ENCODE measurements at regions not wholly inside any gene's neighbourhood (a gene's known extent, or its start where the extent isn't known, plus 50 kb on each side); places are given as distances from the start of the nearest gene placed in this dataset.

DNA sequence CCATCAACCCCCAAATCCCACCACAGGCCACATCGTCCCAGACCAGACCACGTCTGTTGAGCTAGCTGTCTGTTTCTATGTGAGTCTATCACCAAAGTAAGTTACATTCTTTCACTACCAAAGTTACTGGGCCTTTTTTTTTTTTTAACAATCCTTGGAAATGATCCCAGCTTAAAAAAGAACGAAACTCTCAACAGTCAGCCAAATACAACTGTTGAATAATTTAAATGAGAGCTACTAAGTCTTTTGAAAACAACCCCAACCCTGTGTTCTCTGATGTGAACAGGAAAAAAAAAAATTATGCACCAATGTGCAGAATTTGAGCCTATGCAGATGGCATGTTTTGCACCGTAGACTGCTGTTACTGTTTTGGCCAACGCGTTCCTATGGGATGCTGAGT is 134.0 kb upstream of the ETS2 start:
- H3K4me1 ChIP-seq (replicated peaks in 1 of 2; ENCODE audit: control insufficient read depth in 2 of 2, insufficient read depth in 2 of 2, low read length in 2 of 2): no peaks in the 10 kb centered on the region
- intact Hi-C loops (cut with micrococcal nuclease) (no loop called here), in situ Hi-C loops (cut with MboI) (no loop called here)
- H3K27ac ChIP-seq (ENCODE audit: extremely low read depth, low read depth, low read length): no peak overlapping the region
- CTCF ChIA-PET (ENCODE audit: low intra/inter-chr PET ratio): no interaction called here
- no peak for TF ChIP-seq ZC3H4 (CRISPR knock-in tag; IDR thresholded peaks at IDR 0.05; ENCODE audit: borderline replicate concordance)
- no peak for TF ChIP-seq TAF7 (tag; IDR thresholded peaks at IDR 0.05)
- no peak for TF ChIP-seq BRD4 (IDR thresholded peaks at IDR 0.05)
- no peak for TF ChIP-seq PYGO2 (tag; IDR thresholded peaks at IDR 0.05)
- TF ChIP-seq, protein P1, sequence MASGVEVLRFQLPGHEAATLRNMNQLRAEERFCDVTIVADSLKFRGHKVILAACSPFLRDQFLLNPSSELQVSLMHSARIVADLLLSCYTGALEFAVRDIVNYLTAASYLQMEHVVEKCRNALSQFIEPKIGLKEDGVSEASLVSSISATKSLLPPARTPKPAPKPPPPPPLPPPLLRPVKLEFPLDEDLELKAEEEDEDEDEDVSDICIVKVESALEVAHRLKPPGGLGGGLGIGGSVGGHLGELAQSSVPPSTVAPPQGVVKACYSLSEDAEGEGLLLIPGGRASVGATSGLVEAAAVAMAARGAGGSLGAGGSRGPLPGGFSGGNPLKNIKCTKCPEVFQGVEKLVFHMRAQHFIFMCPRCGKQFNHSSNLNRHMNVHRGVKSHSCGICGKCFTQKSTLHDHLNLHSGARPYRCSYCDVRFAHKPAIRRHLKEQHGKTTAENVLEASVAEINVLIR (CRISPR knock-in tag; IDR thresholded peaks at IDR 0.05): no peak
- no peak for TF ChIP-seq FOXA1 (IDR thresholded peaks at IDR 0.05; ENCODE audit: borderline replicate concordance)
- no peak for TF ChIP-seq XRCC5 (IDR thresholded peaks at IDR 0.05; ENCODE audit: low read depth, low read length)
- TF ChIP-seq TOE1 (IDR thresholded peaks at IDR 0.05; ENCODE audit: borderline replicate concordance): no peak
- TF ChIP-seq TOE1 (CRISPR knock-in tag; IDR thresholded peaks at IDR 0.05; ENCODE audit: borderline replicate concordance, low read depth): no peak
- TF ChIP-seq EP300 (IDR thresholded peaks at IDR 0.05; ENCODE audit: low read length): no peak
- no peak for TF ChIP-seq WHSC1 (IDR thresholded peaks at IDR 0.05; ENCODE audit: low read length)
- no peak for TF ChIP-seq REST (IDR thresholded peaks at IDR 0.05; ENCODE audit: borderline replicate concordance)
- TF ChIP-seq REST (CRISPR knock-in tag; IDR thresholded peaks at IDR 0.05; ENCODE audit: low read depth): no peak
- TF ChIP-seq RBM25 (IDR thresholded peaks at IDR 0.05; ENCODE audit: low read depth, low read length, severe bottlenecking): no peak
- TF ChIP-seq OTX1 (CRISPR knock-in tag; IDR thresholded peaks at IDR 0.05): no peak
- TF ChIP-seq HDAC3 (IDR thresholded peaks at IDR 0.05; ENCODE audit: borderline replicate concordance, partially characterized antibody): no peak
- TF ChIP-seq ZNF175 (CRISPR knock-in tag; IDR thresholded peaks at IDR 0.05; ENCODE audit: low read depth): no peak
- H3K79me2 ChIP-seq (ENCODE audit: control insufficient read depth, insufficient read depth, low read length): no peaks in the 10 kb centered on the region
- H4K20me1 ChIP-seq (replicated peaks; ENCODE audit: control insufficient read depth, insufficient read depth, low read length): 0 out of 2 replicates have a peak, but pooled peaks cover 4% of the 10 kb centered on the region
- no TSS peak for BruUV-seq (replicated peaks)
- H3K9ac ChIP-seq (ENCODE audit: insufficient read depth in 1 of 2, low read depth in 2 of 2, low read length in 2 of 2): no peak overlapping the region
- 0% methylated on average over 6 of the region's 6 CpGs for WGBS (ENCODE audit: insufficient coverage, low coverage, missing lambda C conversion rate)
- no peak for DNase-seq (ENCODE audit: extremely low read depth in 1 of 4, low spot score in 3 of 4)
- no peaks in the 10 kb centered on the region for H3K9me3 ChIP-seq (replicated peaks; ENCODE audit: control insufficient read depth, insufficient read depth, low read depth, low read length)
- H3K27me3 ChIP-seq (ENCODE audit: control insufficient read depth in 2 of 2, insufficient read depth in 2 of 2, low read length in 2 of 2): peaks cover 22 to 39% of the 10 kb centered on the region in 2 experiments
- no peak for FAIRE-seq
- H3K36me3 ChIP-seq (ENCODE audit: control insufficient read depth, insufficient read depth, low read length): no peaks in the 10 kb centered on the region
- H3K4me3 ChIP-seq: no peak overlapping the region
- ATAC-seq: no peak
- H2AFZ ChIP-seq (ENCODE audit: low read depth, low read length): no peak overlapping the region
- no peaks in the 10 kb centered on the region for H3K9me1 ChIP-seq (ENCODE audit: control insufficient read depth, insufficient read depth, low read length)
- H3K4me2 ChIP-seq (ENCODE audit: insufficient read depth, low read length): no peak overlapping the region
- POLR2A ChIA-PET: no interaction called here
